ENCODE measurements at regions not wholly inside any gene's neighbourhood (a gene's known extent, or its start where the extent isn't known, plus 50 kb on each side); places are given as distances from the start of the nearest gene placed in this dataset.
"Not testable (repeated sequence)": the region's sequence is repeated elsewhere in the genome, so short reads cannot be mapped to it uniquely, and the experiment has no call there.

DNA sequence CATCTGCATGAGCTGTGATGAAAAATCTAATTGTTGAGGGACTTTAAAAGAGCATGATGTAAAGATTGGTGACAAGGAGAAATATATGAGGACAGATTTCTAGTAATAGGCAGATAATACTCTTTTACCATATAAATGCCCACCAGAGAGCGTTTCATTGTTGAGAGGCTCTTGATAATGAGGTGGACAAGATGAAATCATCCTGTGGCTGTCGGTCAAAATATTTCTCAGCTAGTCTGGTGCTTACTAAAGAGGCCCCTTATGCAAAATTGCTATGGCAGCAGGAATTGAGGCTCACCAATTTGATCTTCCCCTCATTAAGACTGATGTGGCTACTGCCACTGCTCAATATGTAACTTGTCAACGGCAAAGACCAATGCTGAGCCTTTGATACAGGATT, 225.0 kb upstream of the RASGRP1 start:
- DNase-seq (ENCODE audit: low read depth): no peak
- TF ChIP-seq, protein P1, sequence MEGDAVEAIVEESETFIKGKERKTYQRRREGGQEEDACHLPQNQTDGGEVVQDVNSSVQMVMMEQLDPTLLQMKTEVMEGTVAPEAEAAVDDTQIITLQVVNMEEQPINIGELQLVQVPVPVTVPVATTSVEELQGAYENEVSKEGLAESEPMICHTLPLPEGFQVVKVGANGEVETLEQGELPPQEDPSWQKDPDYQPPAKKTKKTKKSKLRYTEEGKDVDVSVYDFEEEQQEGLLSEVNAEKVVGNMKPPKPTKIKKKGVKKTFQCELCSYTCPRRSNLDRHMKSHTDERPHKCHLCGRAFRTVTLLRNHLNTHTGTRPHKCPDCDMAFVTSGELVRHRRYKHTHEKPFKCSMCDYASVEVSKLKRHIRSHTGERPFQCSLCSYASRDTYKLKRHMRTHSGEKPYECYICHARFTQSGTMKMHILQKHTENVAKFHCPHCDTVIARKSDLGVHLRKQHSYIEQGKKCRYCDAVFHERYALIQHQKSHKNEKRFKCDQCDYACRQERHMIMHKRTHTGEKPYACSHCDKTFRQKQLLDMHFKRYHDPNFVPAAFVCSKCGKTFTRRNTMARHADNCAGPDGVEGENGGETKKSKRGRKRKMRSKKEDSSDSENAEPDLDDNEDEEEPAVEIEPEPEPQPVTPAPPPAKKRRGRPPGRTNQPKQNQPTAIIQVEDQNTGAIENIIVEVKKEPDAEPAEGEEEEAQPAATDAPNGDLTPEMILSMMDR (IDR thresholded peaks at IDR 0.05; ENCODE audit: control insufficient read depth, insufficient read depth, low read depth, low read length, missing control alignments): no peak
- H3K4me3 ChIP-seq (ENCODE audit: control insufficient read depth, low read depth, low read length): no peak overlapping the region

DNA sequence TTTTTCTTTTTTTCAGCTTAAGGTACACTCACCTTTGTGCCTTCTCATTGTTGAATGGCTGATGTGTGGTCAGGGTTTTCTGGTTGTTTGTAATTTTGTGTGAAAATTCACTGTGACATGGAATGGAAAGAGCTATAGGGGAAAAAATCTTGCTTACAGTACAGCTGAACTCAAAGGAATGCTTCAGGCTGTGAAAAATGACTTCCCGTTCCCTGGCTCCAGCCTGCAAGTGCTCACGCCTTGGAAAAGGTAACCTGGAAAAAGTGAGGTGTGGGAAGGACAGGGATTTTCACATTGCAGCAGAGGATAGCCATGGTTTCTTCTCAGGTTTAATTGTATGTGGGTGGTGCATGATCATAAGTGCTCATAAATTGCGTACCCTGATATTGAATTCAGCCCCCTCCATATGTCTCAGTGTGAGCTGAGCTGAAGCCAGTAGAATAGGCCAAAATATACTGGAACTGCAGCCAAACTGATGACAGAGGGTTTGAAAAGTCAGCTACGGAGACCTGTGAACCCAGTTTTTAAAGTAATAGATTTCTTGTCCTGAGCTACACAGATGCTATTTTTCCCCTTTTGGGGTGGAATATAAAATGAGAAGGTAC, 228.7 kb upstream of the RASGRP1 start:
- no peak for DNase-seq (ENCODE audit: low read depth)
- H3K4me3 ChIP-seq (ENCODE audit: control insufficient read depth, low read depth, low read length): no peak overlapping the region
- TF ChIP-seq, protein P1 (IDR thresholded peaks at IDR 0.05; ENCODE audit: control insufficient read depth, insufficient read depth, low read depth, low read length, missing control alignments): no peak

GRCh38 chr15:38795471-38796245, 231.0 kb upstream of the RASGRP1 start:
- TF ChIP-seq, protein P1 (IDR thresholded peaks at IDR 0.05; ENCODE audit: control insufficient read depth, insufficient read depth, low read depth, low read length, missing control alignments): no peak
- DNase-seq (ENCODE audit: low read depth): peak; percentile 75
- H3K4me3 ChIP-seq (ENCODE audit: control insufficient read depth, low read depth, low read length): no peak overlapping the region

DNA sequence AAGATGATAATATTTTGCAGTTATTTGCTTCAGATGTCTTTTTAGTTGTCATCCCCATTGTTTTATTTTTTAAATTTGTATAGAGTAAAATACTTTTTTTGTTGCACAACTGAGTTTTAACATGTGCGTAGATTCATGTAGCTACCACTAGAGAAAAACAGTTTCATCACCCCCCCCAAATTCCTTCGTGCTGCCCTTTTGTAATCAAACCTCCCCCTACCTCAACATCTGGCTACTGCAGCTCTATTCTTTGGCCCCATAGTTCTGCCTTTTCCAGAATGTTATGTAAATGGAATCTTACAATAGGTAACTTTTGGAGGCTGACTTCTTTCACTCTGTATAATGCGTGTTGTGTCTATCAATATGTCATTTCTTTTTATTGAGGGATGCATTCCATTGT, 232.0 kb upstream of the RASGRP1 start:
- TF ChIP-seq, protein P1 (IDR thresholded peaks at IDR 0.05; ENCODE audit: control insufficient read depth, insufficient read depth, low read depth, low read length, missing control alignments): no peak
- H3K4me3 ChIP-seq (ENCODE audit: control insufficient read depth, low read depth, low read length): no peak overlapping the region
- DNase-seq (ENCODE audit: low read depth): no peak

DNA sequence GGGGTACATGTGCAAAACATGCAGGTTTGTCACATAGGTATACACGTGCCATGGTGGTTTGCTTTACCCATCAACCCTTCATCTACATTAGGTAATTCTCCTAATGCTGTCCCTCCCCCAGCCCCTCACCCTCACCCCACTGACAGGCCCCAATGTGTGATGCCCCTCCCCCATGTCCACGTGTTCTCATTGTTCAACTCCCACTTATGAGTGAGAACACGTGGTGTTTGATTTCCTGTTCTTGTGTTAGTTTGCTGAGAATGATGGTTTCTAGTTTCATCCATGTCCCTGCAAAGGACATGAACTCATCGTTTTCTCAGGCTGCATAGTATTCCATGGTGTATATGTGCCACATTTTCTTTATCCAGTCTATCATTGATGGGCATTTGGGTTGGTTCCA, 232.9 kb upstream of the RASGRP1 start:
- DNase-seq (ENCODE audit: low read depth); H3K4me3 ChIP-seq (ENCODE audit: control insufficient read depth, low read depth, low read length): not testable (repeated sequence)

DNA sequence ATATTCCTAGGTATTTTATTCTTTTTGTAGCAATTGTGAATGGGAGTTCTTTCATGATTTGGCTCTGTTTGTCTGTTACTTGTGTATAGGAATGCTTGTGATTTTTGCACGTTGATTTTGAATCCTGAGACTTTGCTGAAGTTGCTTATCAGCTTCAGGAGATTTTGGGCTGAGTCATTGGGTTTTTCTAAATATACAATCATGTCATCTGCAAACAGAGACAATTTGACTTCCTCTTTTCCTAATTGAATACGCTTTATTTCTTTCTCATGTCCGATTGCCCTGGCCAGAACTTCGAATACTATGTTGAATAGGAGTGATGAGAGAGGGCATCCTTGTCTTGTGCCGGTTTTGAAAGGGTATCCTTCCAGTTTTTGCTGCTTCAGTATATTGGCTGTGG, 234.6 kb upstream of the RASGRP1 start:
- H3K4me3 ChIP-seq (ENCODE audit: control insufficient read depth, low read depth, low read length); DNase-seq (ENCODE audit: low read depth): not testable (repeated sequence)

DNA sequence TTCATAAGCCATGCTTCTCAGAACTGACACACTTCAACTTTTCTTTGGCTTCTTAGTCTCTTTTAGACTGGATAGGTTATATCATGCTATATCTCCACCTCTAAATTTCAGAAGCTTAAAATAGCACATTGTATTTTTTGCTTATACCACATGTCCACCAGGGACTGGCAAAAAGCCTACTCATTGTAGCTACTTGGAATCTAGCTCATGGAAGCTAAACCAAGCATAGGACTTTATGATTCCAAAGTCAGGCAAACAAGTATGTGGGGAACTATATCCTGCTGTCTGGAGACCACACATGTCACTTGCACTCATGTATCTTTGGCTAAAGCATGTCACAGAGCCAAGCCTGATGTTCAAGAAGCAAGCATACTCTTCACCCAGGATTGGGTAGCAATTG, 245.0 kb upstream of the RASGRP1 start:
- no peak overlapping the region for H3K4me3 ChIP-seq (ENCODE audit: control insufficient read depth, low read depth, low read length)
- TF ChIP-seq, protein P1 (IDR thresholded peaks at IDR 0.05; ENCODE audit: control insufficient read depth, insufficient read depth, low read depth, low read length, missing control alignments): no peak
- no peak for DNase-seq (ENCODE audit: low read depth)

Data from AG09309 (cell line).